HG02588 (cell line): ENCODE measurements at regions not wholly inside any gene's neighbourhood (a gene's known extent, or its start where the extent isn't known, plus 50 kb on each side); places are given as distances from the start of the nearest gene placed in this dataset.

ENCODE experiments used
- ATAC-seq: cut with Tn5 transposase; IDR thresholded peaks from one replicate; pipeline ENCODE4 v1.9.1; 2021; ENCODE audit warnings: mild to moderate bottlenecking, moderate library complexity; ENCODE audit not compliant: unreplicated experiment

GRCh38 chr2:9106338-9107167 is 100.1 kb upstream of the ASAP2 start:
- no peak for ATAC-seq

- ATAC-seq = no peak
Observed at GRCh38 chr2:9105601-9106337, 100.8 kb upstream of the ASAP2 start.

- no peak for ATAC-seq
Observed at GRCh38 chr2:9103663-9104277, 100.3 kb upstream of the MBOAT2 start.

GRCh38 chr2:9102861-9103662 is 99.6 kb upstream of the MBOAT2 start:
- ATAC-seq = no peak

GRCh38 chr2:9101763-9102425 is 98.4 kb upstream of the MBOAT2 start:
- ATAC-seq = no peak

- ATAC-seq = peak; percentile 64
Observed at GRCh38 chr2:9100080-9100876, 96.8 kb upstream of the MBOAT2 start.

- no peak for ATAC-seq
Observed at GRCh38 chr2:9099341-9099751, 95.9 kb upstream of the MBOAT2 start.

- no peak for ATAC-seq
Observed at GRCh38 chr2:9097892-9098291, 94.4 kb upstream of the MBOAT2 start.

GRCh38 chr2:9097239-9097638 is 93.8 kb upstream of the MBOAT2 start:
- ATAC-seq = no peak

GRCh38 chr2:9096761-9097160 is 93.3 kb upstream of the MBOAT2 start:
- no peak for ATAC-seq

GRCh38 chr2:9095690-9096089 is 92.2 kb upstream of the MBOAT2 start:
- no peak for ATAC-seq

GRCh38 chr2:9095226-9095625 is 91.7 kb upstream of the MBOAT2 start:
- ATAC-seq = no peak

GRCh38 chr2:9094117-9094516 is 90.6 kb upstream of the MBOAT2 start:
- no peak for ATAC-seq

- no peak for ATAC-seq
Observed at GRCh38 chr2:9093324-9093723, 89.8 kb upstream of the MBOAT2 start.

- ATAC-seq = peak; percentile 90
Observed at GRCh38 chr2:9092383-9093282, 89.1 kb upstream of the MBOAT2 start.

GRCh38 chr2:9091811-9092210 is 88.3 kb upstream of the MBOAT2 start:
- ATAC-seq = no peak

GRCh38 chr2:9089831-9090230 is 86.3 kb upstream of the MBOAT2 start:
- no peak for ATAC-seq

GRCh38 chr2:9087121-9087681 is 83.7 kb upstream of the MBOAT2 start:
- ATAC-seq = no peak
